ENCODE measurements at regions not wholly inside any gene's neighbourhood (a gene's known extent, or its start where the extent isn't known, plus 50 kb on each side); places are given as distances from the start of the nearest gene placed in this dataset.

GRCh38 chr5:158289967-158290366, 431.0 kb upstream of the CLINT1 start:
- TF ChIP-seq CTCF (IDR thresholded peaks at IDR 0.05) (no peak), POLR2A (IDR thresholded peaks at IDR 0.05) (no peak)
